Nephron (organoid): ENCODE measurements at regions not wholly inside any gene's neighbourhood (a gene's known extent, or its start where the extent isn't known, plus 50 kb on each side); places are given as distances from the start of the nearest gene placed in this dataset.

ENCODE experiments used
- H3K27ac Mint-ChIP-seq, 3 experiments: 2 replicates each; pipeline ENCODE4 v1.8.0; 2020; ENCODE audit warnings: mixed read lengths in 3 of 3, mild to moderate bottlenecking in 2 of 3, moderate library complexity in 1 of 3
- H3K27me3 Mint-ChIP-seq: 2 replicates; pipeline ENCODE4 v1.8.0; 2021; ENCODE audit warnings: low read depth, mild to moderate bottlenecking, moderate library complexity, mixed read lengths
- H3K36me3 Mint-ChIP-seq: 2 replicates; pipeline ENCODE4 v1.8.0; 2020; ENCODE audit warnings: low read depth, mixed read lengths
- H3K4me1 Mint-ChIP-seq: 2 replicates; pipeline ENCODE4 v1.8.0; 2020; ENCODE audit warnings: mixed read lengths
- H3K4me3 Mint-ChIP-seq, 3 experiments: 2 replicates each; pipeline ENCODE4 v1.8.0; 2020; ENCODE audit warnings: mild to moderate bottlenecking in 3 of 3, mixed read lengths in 3 of 3, moderate library complexity in 2 of 3
- H3K9me3 Mint-ChIP-seq: 2 replicates; pipeline ENCODE4 v1.8.0; 2020; ENCODE audit warnings: mixed read lengths
- CTCF ChIP-seq, 3 experiments: fragments of 200-600 bp; sonication (generic); IDR thresholded peaks; one replicate each; pipeline ENCODE4 v1.5.0; 2021; ENCODE audit warnings: antibody characterized with exemption in 3 of 3; ENCODE audit not compliant: unreplicated experiment in 3 of 3

DNA sequence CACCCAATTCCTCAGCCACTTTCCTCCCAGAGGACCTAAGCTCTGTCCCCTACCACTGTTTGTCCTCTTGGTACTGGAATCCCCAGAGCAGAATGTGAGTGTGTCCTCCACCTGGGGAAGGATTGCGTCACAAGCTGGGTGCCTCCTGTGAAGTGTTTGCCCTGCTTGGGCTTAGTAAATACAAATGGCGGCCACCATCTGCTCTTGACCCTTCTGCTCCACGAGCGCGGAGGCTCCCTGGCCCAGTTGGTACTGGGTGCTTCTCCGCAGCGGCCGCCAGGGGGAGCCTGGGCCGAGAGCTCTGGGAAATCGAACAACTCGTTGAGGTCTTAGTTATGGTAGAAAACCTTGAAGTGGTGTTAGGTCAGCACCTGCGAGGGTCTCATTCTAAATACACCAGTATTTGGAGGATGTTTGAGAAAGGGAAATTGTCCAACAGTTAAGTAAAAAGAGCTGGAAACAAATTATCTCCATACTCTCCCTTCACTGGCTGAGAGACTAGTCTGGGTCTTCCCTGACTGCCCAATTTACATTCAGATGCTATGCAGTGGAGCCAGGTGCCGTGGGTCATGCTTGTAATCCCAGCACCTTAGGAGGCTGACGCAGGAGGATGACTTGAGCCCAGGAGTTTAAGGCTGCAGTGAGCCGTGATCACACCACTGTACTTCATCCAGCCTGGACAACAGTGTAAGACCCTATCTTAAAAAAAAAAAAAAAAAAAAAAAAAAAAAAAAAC, 74.6 kb upstream of the TEAD1 start:
- Mint-ChIP-seq H3K4me3 (no peak overlapping the region), H3K27ac (no peak overlapping the region), H3K27me3 (no peaks in the 10 kb centered on the region), H3K36me3 (no peaks in the 10 kb centered on the region), H3K9me3 (peaks cover 4% of the 10 kb centered on the region), H3K4me1 (peaks cover 11% of the 10 kb centered on the region)
- peak; percentile 46 to 69 (median 57) for TF ChIP-seq CTCF (IDR thresholded peaks at IDR 0.05; ENCODE audit: unreplicated experiment in 3 of 3)

- Mint-ChIP-seq H3K4me1 (peaks cover 11% of the 10 kb centered on the region), H3K36me3 (no peaks in the 10 kb centered on the region), H3K27ac (peak overlapping the region; percentile 9 to 80 (median 42)), H3K27me3 (no peaks in the 10 kb centered on the region), H3K4me3 (no peak overlapping the region), H3K9me3 (peaks cover 4% of the 10 kb centered on the region)
- TF ChIP-seq CTCF (IDR thresholded peaks at IDR 0.05; ENCODE audit: unreplicated experiment in 3 of 3) = no peak
These were observed 73.4 kb upstream of the TEAD1 start for GRCh38 chr11:12600829-12601228.

GRCh38 chr11:12602421-12602820, 71.8 kb upstream of the TEAD1 start:
- no peaks in the 10 kb centered on the region for H3K36me3 Mint-ChIP-seq
- no peak for TF ChIP-seq CTCF (IDR thresholded peaks at IDR 0.05; ENCODE audit: unreplicated experiment in 3 of 3)
- peaks cover 11% of the 10 kb centered on the region for H3K4me1 Mint-ChIP-seq
- no peaks in the 10 kb centered on the region for H3K9me3 Mint-ChIP-seq
- no peaks in the 10 kb centered on the region for H3K27me3 Mint-ChIP-seq
- H3K27ac Mint-ChIP-seq = no peak overlapping the region
- H3K4me3 Mint-ChIP-seq = no peak overlapping the region

GRCh38 chr11:12603143-12604088, 70.8 kb upstream of the TEAD1 start:
- no peak for TF ChIP-seq CTCF (IDR thresholded peaks at IDR 0.05; ENCODE audit: unreplicated experiment in 3 of 3)
- Mint-ChIP-seq H3K36me3 (no peaks in the 10 kb centered on the region), H3K27me3 (no peaks in the 10 kb centered on the region), H3K27ac (no peak overlapping the region), H3K4me1 (peaks cover 11% of the 10 kb centered on the region), H3K9me3 (no peaks in the 10 kb centered on the region), H3K4me3 (no peak overlapping the region)

DNA sequence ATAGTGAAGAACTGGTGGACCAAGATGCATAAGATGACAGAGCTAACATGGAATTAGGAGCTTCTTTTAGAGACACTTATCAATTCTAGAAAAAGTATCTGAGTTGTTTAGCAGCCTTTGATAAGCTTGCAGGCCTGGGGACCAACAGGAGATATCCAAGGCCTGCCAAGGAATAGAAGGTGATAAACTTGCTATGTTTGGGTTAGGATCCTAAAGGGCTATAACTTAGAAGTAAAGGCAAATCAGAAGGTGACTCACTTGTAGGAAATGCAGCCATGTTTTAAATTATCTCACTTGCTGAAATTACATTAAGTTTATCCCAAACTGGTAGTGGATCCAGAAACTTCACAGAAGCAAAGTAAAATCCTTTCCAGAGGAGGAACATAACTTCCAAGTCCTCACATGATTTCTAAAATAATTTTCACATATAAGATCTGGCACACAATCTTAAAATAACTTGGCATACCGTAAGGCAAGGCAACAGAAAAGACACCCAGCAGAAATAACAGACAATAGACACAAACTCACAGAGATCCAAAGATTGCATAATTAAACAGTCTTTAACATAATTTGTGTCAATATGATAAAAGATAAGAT, 69.6 kb upstream of the TEAD1 start:
- H3K9me3 Mint-ChIP-seq = peaks cover 6% of the 10 kb centered on the region
- no peak for TF ChIP-seq CTCF (IDR thresholded peaks at IDR 0.05; ENCODE audit: unreplicated experiment in 3 of 3)
- H3K36me3 Mint-ChIP-seq = no peaks in the 10 kb centered on the region
- H3K27me3 Mint-ChIP-seq = no peaks in the 10 kb centered on the region
- no peak overlapping the region for H3K27ac Mint-ChIP-seq
- H3K4me1 Mint-ChIP-seq = peaks cover 5% of the 10 kb centered on the region
- no peak overlapping the region for H3K4me3 Mint-ChIP-seq
